ENCODE measurements at regions not wholly inside any gene's neighbourhood (a gene's known extent, or its start where the extent isn't known, plus 50 kb on each side); places are given as distances from the start of the nearest gene placed in this dataset.

- no peak for DNase-seq
- Mint-ChIP-seq H3K27me3 (no peaks in the 10 kb centered on the region), H3K4me3 (no peak overlapping the region), H3K9me3 (peaks cover 1% of the 10 kb centered on the region), H3K27ac (no peak overlapping the region), H3K4me1 (ENCODE audit: low read depth) (no peaks in the 10 kb centered on the region), H3K36me3 (ENCODE audit: low read depth) (no peaks in the 10 kb centered on the region)
- POLR2A ChIA-PET, result no interaction called here
- TF ChIP-seq, protein P1, sequence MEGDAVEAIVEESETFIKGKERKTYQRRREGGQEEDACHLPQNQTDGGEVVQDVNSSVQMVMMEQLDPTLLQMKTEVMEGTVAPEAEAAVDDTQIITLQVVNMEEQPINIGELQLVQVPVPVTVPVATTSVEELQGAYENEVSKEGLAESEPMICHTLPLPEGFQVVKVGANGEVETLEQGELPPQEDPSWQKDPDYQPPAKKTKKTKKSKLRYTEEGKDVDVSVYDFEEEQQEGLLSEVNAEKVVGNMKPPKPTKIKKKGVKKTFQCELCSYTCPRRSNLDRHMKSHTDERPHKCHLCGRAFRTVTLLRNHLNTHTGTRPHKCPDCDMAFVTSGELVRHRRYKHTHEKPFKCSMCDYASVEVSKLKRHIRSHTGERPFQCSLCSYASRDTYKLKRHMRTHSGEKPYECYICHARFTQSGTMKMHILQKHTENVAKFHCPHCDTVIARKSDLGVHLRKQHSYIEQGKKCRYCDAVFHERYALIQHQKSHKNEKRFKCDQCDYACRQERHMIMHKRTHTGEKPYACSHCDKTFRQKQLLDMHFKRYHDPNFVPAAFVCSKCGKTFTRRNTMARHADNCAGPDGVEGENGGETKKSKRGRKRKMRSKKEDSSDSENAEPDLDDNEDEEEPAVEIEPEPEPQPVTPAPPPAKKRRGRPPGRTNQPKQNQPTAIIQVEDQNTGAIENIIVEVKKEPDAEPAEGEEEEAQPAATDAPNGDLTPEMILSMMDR (IDR thresholded peaks at IDR 0.05), result no peak
- intact Hi-C loops (cut with micrococcal nuclease), result no loop called here
- CTCF ChIA-PET, result no interaction called here
- ATAC-seq, result no peak
These were observed 361.4 kb downstream of the FAT4 start for GRCh38 chr4:125676156-125676555.

DNA sequence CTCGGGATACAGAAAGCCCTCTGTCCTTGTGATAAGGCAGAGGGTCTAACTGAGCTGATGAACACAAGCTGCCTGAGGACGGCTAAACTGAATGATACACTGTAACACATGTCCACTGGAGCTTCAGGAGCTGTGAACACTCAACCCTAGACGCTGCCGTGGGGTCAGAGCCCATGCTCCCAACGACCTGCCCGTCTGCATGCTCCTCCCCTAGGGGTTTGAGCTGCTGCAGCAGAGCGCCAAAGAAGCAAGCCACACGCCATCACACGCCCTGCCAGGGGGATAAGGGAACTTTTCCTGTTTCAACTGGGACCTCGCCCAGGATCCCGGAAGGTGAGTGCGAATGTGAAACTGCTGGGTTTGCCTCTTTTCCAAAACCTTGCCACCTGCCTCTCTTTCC is 361.8 kb downstream of the FAT4 start:
- intact Hi-C loops (cut with micrococcal nuclease), result no loop called here
- H3K4me1 Mint-ChIP-seq (ENCODE audit: low read depth), result no peaks in the 10 kb centered on the region
- no peak for ATAC-seq
- ChIA-PET POLR2A (no interaction called here), CTCF (no interaction called here)
- no peak for DNase-seq
- no peaks in the 10 kb centered on the region for H3K27me3 Mint-ChIP-seq
- no peaks in the 10 kb centered on the region for H3K36me3 Mint-ChIP-seq (ENCODE audit: low read depth)
- TF ChIP-seq, protein P1 (IDR thresholded peaks at IDR 0.05), result no peak
- H3K4me3 Mint-ChIP-seq, result no peak overlapping the region
- peaks cover 1% of the 10 kb centered on the region for H3K9me3 Mint-ChIP-seq
- no peak overlapping the region for H3K27ac Mint-ChIP-seq

GRCh38 chr4:125677665-125678307 is 363.0 kb downstream of the FAT4 start:
- H3K4me1 Mint-ChIP-seq (ENCODE audit: low read depth), result no peaks in the 10 kb centered on the region
- ATAC-seq, result no peak
- no peak overlapping the region for H3K27ac Mint-ChIP-seq
- CTCF ChIA-PET, result no interaction called here
- no peaks in the 10 kb centered on the region for H3K36me3 Mint-ChIP-seq (ENCODE audit: low read depth)
- intact Hi-C loops (cut with micrococcal nuclease), result no loop called here
- POLR2A ChIA-PET, result no interaction called here
- TF ChIP-seq, protein P1 (IDR thresholded peaks at IDR 0.05), result no peak
- DNase-seq, result no peak
- H3K27me3 Mint-ChIP-seq, result no peaks in the 10 kb centered on the region
- H3K9me3 Mint-ChIP-seq, result peaks cover 1% of the 10 kb centered on the region
- no peak overlapping the region for H3K4me3 Mint-ChIP-seq

- ChIA-PET CTCF (no interaction called here), POLR2A (no interaction called here)
- DNase-seq (no peak), ATAC-seq (no peak)
- H3K4me1 Mint-ChIP-seq (ENCODE audit: low read depth), result no peaks in the 10 kb centered on the region
- no peak overlapping the region for H3K4me3 Mint-ChIP-seq
- intact Hi-C loops (cut with micrococcal nuclease), result no loop called here
- H3K27me3 Mint-ChIP-seq, result no peaks in the 10 kb centered on the region
- H3K27ac Mint-ChIP-seq, result no peak overlapping the region
- H3K36me3 Mint-ChIP-seq (ENCODE audit: low read depth), result no peaks in the 10 kb centered on the region
- peaks cover 1% of the 10 kb centered on the region for H3K9me3 Mint-ChIP-seq
- TF ChIP-seq, protein P1 (IDR thresholded peaks at IDR 0.05), result no peak
These were observed 365.2 kb downstream of the FAT4 start for GRCh38 chr4:125679989-125680388.

GRCh38 chr4:125681240-125681639 is 366.5 kb downstream of the FAT4 start:
- TF ChIP-seq, protein P1 (IDR thresholded peaks at IDR 0.05), result no peak
- Mint-ChIP-seq H3K27ac (no peak overlapping the region), H3K4me1 (ENCODE audit: low read depth) (no peaks in the 10 kb centered on the region), H3K36me3 (ENCODE audit: low read depth) (no peaks in the 10 kb centered on the region), H3K9me3 (no peaks in the 10 kb centered on the region), H3K27me3 (no peaks in the 10 kb centered on the region), H3K4me3 (no peak overlapping the region)
- ChIA-PET POLR2A (no interaction called here), CTCF (no interaction called here)
- ATAC-seq (no peak), DNase-seq (no peak)
- intact Hi-C loops (cut with micrococcal nuclease), result no loop called here
